ENCODE measurements at regions not wholly inside any gene's neighbourhood (a gene's known extent, or its start where the extent isn't known, plus 50 kb on each side); places are given as distances from the start of the nearest gene placed in this dataset.

DNA sequence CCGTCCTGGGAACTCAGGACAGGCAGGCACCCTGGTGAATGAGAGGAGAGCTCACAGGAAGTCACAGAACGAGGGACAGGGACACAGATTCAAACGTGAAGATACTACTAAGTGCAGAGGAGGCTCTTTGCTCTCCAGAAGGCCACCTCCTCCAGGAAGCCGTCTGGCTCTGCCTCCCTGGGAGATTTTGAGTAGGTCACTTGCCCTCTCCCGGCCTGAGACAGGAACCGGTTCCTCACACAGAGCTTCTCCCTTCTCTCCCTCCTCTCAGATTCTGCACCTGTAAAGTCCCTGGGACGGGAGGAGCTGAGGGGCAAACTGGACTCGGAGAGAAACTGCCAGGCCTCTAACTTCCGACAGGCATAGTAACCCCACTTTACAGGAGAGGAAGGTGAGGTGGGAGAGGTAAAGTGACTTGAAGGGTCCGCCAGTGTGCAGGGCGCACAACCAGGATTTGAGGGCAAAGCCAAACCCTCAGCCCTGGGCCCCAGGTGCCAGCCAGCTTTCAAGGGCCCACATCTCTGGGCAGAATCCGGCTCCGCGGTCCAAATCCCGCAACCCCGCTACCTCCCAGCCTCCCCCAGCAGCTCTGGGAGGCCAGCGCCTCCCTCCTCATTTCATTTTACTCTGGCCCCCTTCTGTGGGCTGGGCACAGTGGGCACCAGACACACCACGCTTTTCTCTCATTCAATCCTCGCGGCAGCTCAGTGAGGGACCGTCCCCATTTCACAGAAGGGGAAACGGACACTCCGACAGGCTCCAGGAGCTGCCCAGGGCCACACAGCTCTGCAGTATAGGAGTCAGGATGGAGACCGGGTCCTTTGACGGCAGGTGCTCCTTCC lies 150.2 kb downstream of the SMAD6 start:
- no peak overlapping the region for H3K27ac ChIP-seq
- TF ChIP-seq ZFX (IDR thresholded peaks at IDR 0.05) (no peak), CTCF (conservative IDR thresholded peaks at IDR 0.05) (no peak)

- H3K27ac ChIP-seq: no peak overlapping the region
- no peak for TF ChIP-seq ZFX (IDR thresholded peaks at IDR 0.05)
- TF ChIP-seq CTCF (conservative IDR thresholded peaks at IDR 0.05): no peak
These were observed 152.3 kb downstream of the SMAD6 start for GRCh38 chr15:66854012-66854965.

- TF ChIP-seq ZFX (IDR thresholded peaks at IDR 0.05) (no peak), CTCF (conservative IDR thresholded peaks at IDR 0.05) (no peak)
- H3K27ac ChIP-seq: no peak overlapping the region
These were observed 153.0 kb downstream of the SMAD6 start for GRCh38 chr15:66855041-66855440.

DNA sequence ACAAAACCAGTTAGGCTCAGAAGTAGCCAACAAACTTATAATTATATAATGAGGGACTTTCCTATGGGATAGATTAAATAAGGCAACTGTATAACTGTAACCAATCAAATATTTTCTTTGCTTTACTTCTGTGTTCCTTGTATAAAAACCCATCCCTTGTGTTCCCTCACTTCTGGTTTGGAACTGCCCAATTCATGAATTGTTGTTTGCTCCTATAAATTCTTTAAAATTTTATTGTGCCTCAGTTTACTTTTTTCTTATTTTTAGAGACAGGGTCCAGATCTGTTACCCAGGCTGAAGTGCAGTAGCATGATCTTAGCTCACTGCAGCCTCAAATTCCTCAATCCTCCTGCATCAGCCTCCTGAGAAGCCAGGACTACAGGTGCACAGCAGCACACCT lies 155.7 kb downstream of the SMAD6 start:
- no peak overlapping the region for H3K27ac ChIP-seq
- TF ChIP-seq CTCF (conservative IDR thresholded peaks at IDR 0.05): no peak
- no peak for TF ChIP-seq ZFX (IDR thresholded peaks at IDR 0.05)

DNA sequence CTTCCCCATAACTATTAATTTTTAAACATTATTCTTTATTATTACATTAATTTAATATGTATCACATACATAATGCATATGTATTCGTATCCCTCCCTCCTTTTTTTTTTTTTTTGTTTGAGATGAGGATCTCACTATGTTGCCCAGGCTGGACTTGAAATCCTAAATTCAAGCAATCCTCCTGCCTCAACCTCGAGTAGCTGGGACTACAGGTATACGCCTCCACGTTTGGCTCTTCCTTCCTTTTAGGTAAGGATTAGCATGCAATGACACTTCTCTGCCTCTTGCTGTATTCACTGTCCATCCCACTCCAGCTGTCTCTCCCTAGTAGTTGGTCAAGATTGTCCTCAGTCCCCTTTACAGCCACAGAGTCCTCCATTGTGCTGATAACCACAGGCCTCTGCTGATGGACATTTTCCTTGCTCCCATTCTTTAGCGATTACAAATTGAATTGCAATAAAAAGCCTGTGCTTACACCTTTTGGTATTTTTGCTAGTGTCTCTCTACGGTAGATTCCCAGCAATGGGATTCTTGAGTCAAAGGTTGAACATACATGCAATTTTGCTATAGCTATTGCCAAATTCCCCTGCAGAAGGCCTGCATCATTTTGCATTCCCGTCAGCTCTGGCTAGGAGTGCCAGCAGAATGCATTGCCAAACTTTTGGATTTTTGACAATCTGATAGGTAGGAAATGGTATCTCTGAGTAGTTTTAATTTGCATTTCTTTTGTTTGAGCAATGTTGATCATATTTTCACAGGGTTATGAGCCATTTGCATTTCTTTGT lies 156.6 kb downstream of the SMAD6 start:
- H3K27ac ChIP-seq: no peak overlapping the region
- no peak for TF ChIP-seq CTCF (conservative IDR thresholded peaks at IDR 0.05)
- TF ChIP-seq ZFX (IDR thresholded peaks at IDR 0.05): no peak

- TF ChIP-seq CTCF (conservative IDR thresholded peaks at IDR 0.05) (no peak), ZFX (IDR thresholded peaks at IDR 0.05) (no peak)
- no peak overlapping the region for H3K27ac ChIP-seq
These were observed 157.7 kb downstream of the SMAD6 start for GRCh38 chr15:66859688-66860253.
